Astrocyte of the cerebellum (primary cell): ENCODE measurements at regions not wholly inside any gene's neighbourhood (a gene's known extent, or its start where the extent isn't known, plus 50 kb on each side); places are given as distances from the start of the nearest gene placed in this dataset.

Experiments
- DNase-seq: peaks from one replicate; pipeline ENCODE4 v3.0.0-alpha.2; 2011; ENCODE audit warnings: low read depth
- H3K4me3 ChIP-seq: 2 replicates; pipeline ENCODE4 v1.5.1; 2011; ENCODE audit warnings: mild to moderate bottlenecking, low read depth, low read length, moderate library complexity
- CTCF ChIP-seq: IDR thresholded peaks from 2 replicates; pipeline ENCODE4 v1.5.1; 2012; ENCODE audit warnings: low read length, low read depth, moderate library complexity, mild to moderate bottlenecking; ENCODE audit errors: missing control alignments
- in situ Hi-C: cut with HindIII; loops from 2 replicates; pipeline ENCODE4 v1.10.0; 2017; ENCODE audit warnings: low sequenced_read_pairs

GRCh38 chr4:157821814-157822213, 351.0 kb downstream of the GASK1B start:
- TF ChIP-seq CTCF: no peak
- no peak for DNase-seq
- in situ Hi-C loops: no loop called here
- no peak overlapping the region for H3K4me3 ChIP-seq

- DNase-seq: no peak
- H3K4me3 ChIP-seq: no peak overlapping the region
- in situ Hi-C loops: no loop called here
- TF ChIP-seq CTCF: no peak
These were observed 352.9 kb downstream of the GASK1B start for GRCh38 chr4:157819693-157820464.

DNA sequence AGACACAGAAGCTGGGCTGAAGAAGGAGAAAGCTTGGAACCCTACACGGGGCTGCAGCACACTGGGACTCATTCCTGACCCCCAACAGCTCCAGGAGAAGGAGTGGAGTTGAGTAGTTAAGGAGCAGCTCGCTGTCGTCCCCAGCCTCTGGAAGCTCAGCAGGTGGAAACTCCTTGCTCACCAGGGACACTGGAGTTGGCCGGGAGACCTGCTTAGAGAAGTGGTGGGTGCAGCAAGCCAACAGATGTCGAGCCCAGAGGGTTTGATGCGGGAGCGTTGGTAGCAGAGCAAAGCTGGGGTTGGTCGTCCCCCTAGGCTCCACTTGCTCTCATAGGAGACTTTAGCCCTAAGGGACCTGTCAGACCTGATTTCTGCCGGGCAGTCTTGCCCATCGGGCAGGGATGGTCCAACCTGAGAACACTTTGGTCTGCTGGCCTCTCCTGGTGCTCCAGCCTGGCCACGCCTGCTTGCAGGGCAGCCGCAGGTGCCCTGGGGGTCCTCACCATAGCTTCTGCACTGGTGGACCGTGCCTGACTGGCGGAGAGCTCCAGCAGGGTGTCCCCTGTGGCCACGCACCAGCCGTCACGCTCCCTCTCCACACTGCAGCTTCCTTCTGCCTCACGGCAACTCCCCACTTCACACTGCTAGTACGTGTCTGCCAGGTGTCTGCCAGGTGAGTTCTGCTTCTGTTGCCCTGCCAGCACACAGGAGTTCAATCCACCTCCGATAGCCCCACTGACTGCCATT, 353.7 kb downstream of the GASK1B start:
- no peak overlapping the region for H3K4me3 ChIP-seq
- TF ChIP-seq CTCF: no peak
- no peak for DNase-seq
- in situ Hi-C loops: no loop called here

- DNase-seq: no peak
- TF ChIP-seq CTCF: no peak
- H3K4me3 ChIP-seq: no peak overlapping the region
- in situ Hi-C loops: no loop called here
These were observed 362.6 kb downstream of the GASK1B start for GRCh38 chr4:157810137-157810774.

- in situ Hi-C loops: no loop called here
- no peak for DNase-seq
- no peak overlapping the region for H3K4me3 ChIP-seq
- TF ChIP-seq CTCF: no peak
These were observed 363.9 kb downstream of the GASK1B start for GRCh38 chr4:157808796-157809383.

GRCh38 chr4:157806184-157806583, 366.6 kb downstream of the GASK1B start:
- in situ Hi-C loops: no loop called here
- no peak overlapping the region for H3K4me3 ChIP-seq
- DNase-seq: no peak
- TF ChIP-seq CTCF: no peak
